NCI-H82 (cell line): ENCODE measurements at regions not wholly inside any gene's neighbourhood (a gene's known extent, or its start where the extent isn't known, plus 50 kb on each side); places are given as distances from the start of the nearest gene placed in this dataset.
"Not testable (repeated sequence)": the region's sequence is repeated elsewhere in the genome, so short reads cannot be mapped to it uniquely, and the experiment has no call there.

Experiments used
- DNase-seq: peaks from one replicate; lab custom pipeline; 2025; lab: John Stamatoyannopoulos, UW

- DNase-seq, result no peak
These were observed 451.5 kb upstream of the SLC10A2 start for GRCh38 chr13:103517768-103518102.

- peak; percentile 30 for DNase-seq
These were observed 451.0 kb upstream of the SLC10A2 start for GRCh38 chr13:103517066-103517767.

GRCh38 chr13:103516015-103516795 lies 450.0 kb upstream of the SLC10A2 start:
- peak; percentile 31 for DNase-seq

- DNase-seq, result no peak
These were observed 449.2 kb upstream of the SLC10A2 start for GRCh38 chr13:103515410-103515809.

- DNase-seq, result no peak
These were observed 448.4 kb upstream of the SLC10A2 start for GRCh38 chr13:103514619-103515018.

- no peak for DNase-seq
These were observed 448.0 kb upstream of the SLC10A2 start for GRCh38 chr13:103514188-103514587.

GRCh38 chr13:103510007-103510535 lies 443.9 kb upstream of the SLC10A2 start:
- DNase-seq, result peak; percentile 32

GRCh38 chr13:103497404-103497803 lies 431.2 kb upstream of the SLC10A2 start:
- peak; percentile 82 for DNase-seq

GRCh38 chr13:103487841-103488240 lies 421.6 kb upstream of the SLC10A2 start:
- no peak for DNase-seq

GRCh38 chr13:103473081-103473480 lies 406.9 kb upstream of the SLC10A2 start:
- DNase-seq, result no peak

GRCh38 chr13:103471896-103472295 lies 405.7 kb upstream of the SLC10A2 start:
- DNase-seq, result no peak

GRCh38 chr13:103469771-103470170 lies 403.6 kb upstream of the SLC10A2 start:
- no peak for DNase-seq

GRCh38 chr13:103466761-103467160 lies 400.5 kb upstream of the SLC10A2 start:
- DNase-seq, result no peak

GRCh38 chr13:103460246-103460645 lies 394.0 kb upstream of the SLC10A2 start:
- not testable (repeated sequence) for DNase-seq

GRCh38 chr13:103457050-103457449 lies 390.8 kb upstream of the SLC10A2 start:
- DNase-seq, result not testable (repeated sequence)

- DNase-seq, result no peak
These were observed 385.4 kb upstream of the SLC10A2 start for GRCh38 chr13:103451656-103452055.

GRCh38 chr13:103443604-103444003 lies 377.4 kb upstream of the SLC10A2 start:
- no peak for DNase-seq

GRCh38 chr13:103437651-103438050 lies 371.4 kb upstream of the SLC10A2 start:
- no peak for DNase-seq

- DNase-seq, result no peak
These were observed 369.9 kb upstream of the SLC10A2 start for GRCh38 chr13:103436057-103436654.

- peak; percentile 80 for DNase-seq
These were observed 365.6 kb upstream of the SLC10A2 start for GRCh38 chr13:103431856-103432255.

- DNase-seq, result no peak
These were observed 364.2 kb upstream of the SLC10A2 start for GRCh38 chr13:103430368-103430767.

GRCh38 chr13:103410002-103410401 lies 343.8 kb upstream of the SLC10A2 start:
- DNase-seq, result no peak

GRCh38 chr13:103406967-103407366 lies 340.8 kb upstream of the SLC10A2 start:
- no peak for DNase-seq
